ENCODE measurements at regions not wholly inside any gene's neighbourhood (a gene's known extent, or its start where the extent isn't known, plus 50 kb on each side); places are given as distances from the start of the nearest gene placed in this dataset.
"Not testable (repeated sequence)": the region's sequence is repeated elsewhere in the genome, so short reads cannot be mapped to it uniquely, and the experiment has no call there.

DNA sequence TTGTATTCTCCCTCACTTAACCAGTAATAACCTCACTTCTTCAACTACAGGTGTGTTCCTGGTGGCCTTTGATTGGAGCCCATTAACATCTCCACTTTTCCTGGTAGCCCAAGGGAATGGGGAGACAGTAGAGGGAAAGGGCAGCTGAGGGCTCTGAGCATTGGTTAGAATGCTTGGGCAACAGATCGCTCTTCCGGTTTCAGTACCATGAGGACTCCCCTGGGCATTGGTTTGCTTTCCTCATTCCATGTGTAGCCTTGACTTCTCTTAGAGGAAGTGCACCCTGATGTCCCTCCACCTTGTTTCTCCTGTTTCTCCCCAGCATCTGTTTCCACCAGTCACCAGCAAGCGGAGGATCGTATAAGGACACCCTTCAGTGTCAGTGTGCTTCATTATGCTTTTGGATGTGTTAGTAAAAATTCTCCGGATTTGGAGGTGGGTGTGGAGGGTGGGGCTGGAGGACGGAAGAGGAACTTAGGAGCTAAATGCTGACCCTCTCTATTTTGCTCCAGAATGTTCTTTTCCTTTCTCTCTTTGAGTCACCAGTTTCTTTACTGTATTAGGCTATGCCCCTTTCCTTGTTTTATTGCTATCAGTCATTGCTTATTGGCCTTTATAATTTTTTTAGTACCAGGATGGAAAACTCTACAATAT lies 50.6 kb upstream of the ZNG1B start:
- H3K4me2 ChIP-seq; H3K4me3 ChIP-seq; POLR2A ChIA-PET; H3K27ac ChIP-seq; DNase-seq (ENCODE audit: low read depth in 1 of 2, low spot score in 1 of 2); FAIRE-seq; H3K9me3 ChIP-seq; ATAC-seq: not testable (repeated sequence)
- CTCF ChIA-PET: interaction anchor here (1.3 to 2.3 kb wide), 2 partner anchors 186 to 189 kb away, joined by 4 to 9 read pairs; no protein-coding TSS in a partner anchor
- H3K4me1 ChIP-seq: peaks cover 18% of the 10 kb centered on the region; the same call in 2 of the 3 replicates
- WGBS (ENCODE audit: missing lambda C conversion rate): 93% methylated on average over 6 of the region's 6 CpGs

DNA sequence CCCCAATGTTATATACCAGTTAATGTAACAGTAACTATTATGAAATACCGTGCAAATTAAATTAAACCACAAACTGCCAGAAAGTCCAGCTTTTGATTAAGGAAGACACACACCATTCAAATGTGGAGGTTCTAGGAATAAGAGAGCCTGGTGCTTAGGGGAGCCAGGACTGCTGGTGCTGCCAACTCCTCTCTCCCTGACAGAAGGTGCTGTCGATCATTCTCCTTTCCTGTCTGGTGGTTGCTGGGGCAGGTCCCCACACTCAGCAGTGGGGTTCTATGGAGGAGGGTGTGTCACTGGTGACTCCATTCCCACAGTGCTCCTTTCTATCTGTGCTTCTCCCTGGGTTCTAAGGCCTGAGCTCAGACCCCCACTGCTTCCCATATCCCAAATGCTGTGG lies 57.9 kb upstream of the ZNG1B start:
- CTCF ChIA-PET: interaction anchor here (0.7 to 2.6 kb wide), 2 partner anchors 9 to 107 kb away, joined by 3 to 17 read pairs; no protein-coding TSS in a partner anchor
- not testable (repeated sequence) for ATAC-seq

GRCh38 chr2:113376913-113377445 lies 60.5 kb upstream of the ZNG1B start:
- ChIA-PET CTCF (interaction anchor here (1.2 to 2.4 kb wide), 7 partner anchors 13 to 240 kb away, joined by 4 to 14 read pairs (median 6); no protein-coding TSS in a partner anchor), POLR2A (interaction anchor here (1.5 kb wide), 1 partner anchor 178 kb away, joined by 4 read pairs; no protein-coding TSS in a partner anchor)
- 92% methylated on average over 3 of the region's 3 CpGs for WGBS (ENCODE audit: missing lambda C conversion rate)
- no peak overlapping the region for H3K4me2 ChIP-seq
- peaks cover 6% of the 10 kb centered on the region; the same call in 1 of the 3 replicates for H3K4me1 ChIP-seq
- no peak overlapping the region for H3K27ac ChIP-seq
- DNase-seq (ENCODE audit: low read depth in 1 of 2, low spot score in 1 of 2): no peak
- no peaks in the 10 kb centered on the region for H3K9me3 ChIP-seq
- TF ChIP-seq KDM1A (IDR thresholded peaks at IDR 0.05; ENCODE audit: low read depth): no peak
- TF ChIP-seq, protein P1, sequence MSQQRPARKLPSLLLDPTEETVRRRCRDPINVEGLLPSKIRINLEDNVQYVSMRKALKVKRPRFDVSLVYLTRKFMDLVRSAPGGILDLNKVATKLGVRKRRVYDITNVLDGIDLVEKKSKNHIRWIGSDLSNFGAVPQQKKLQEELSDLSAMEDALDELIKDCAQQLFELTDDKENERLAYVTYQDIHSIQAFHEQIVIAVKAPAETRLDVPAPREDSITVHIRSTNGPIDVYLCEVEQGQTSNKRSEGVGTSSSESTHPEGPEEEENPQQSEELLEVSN (IDR thresholded peaks at IDR 0.05; ENCODE audit: borderline replicate concordance, low read depth): no peak
- no peak for TF ChIP-seq EHMT2 (IDR thresholded peaks at IDR 0.05; ENCODE audit: low read depth)
- TF ChIP-seq ZNF302 (CRISPR knock-in tag; IDR thresholded peaks at IDR 0.05): no peak
- TF ChIP-seq TP53 (CRISPR knock-in tag; IDR thresholded peaks at IDR 0.05): no peak
- no peak for TF ChIP-seq RNF2 (IDR thresholded peaks at IDR 0.05; ENCODE audit: borderline replicate concordance, low read depth)
- TF ChIP-seq POLR2AphosphoS2 (conservative IDR thresholded peaks at IDR 0.05; ENCODE audit: low read length): no peak
- no peak for TF ChIP-seq EHF (CRISPR knock-in tag; IDR thresholded peaks at IDR 0.05)
- no peak for TF ChIP-seq HOXB5 (CRISPR knock-in tag; IDR thresholded peaks at IDR 0.05)
- TF ChIP-seq ATOH8 (CRISPR knock-in tag; IDR thresholded peaks at IDR 0.05; ENCODE audit: low read depth): no peak
- FAIRE-seq: no peak
- H3K4me3 ChIP-seq: no peak overlapping the region
- ATAC-seq: no peak

More for the DNA sequence above, 57.9 kb upstream of the ZNG1B start:
- FAIRE-seq; DNase-seq (ENCODE audit: low read depth in 1 of 2, low spot score in 1 of 2); H3K4me3 ChIP-seq; H3K27ac ChIP-seq; POLR2A ChIA-PET; H3K4me2 ChIP-seq; H3K9me3 ChIP-seq: not testable (repeated sequence)
- H3K4me1 ChIP-seq: peaks cover 18% of the 10 kb centered on the region; the same call in 2 of the 3 replicates
- WGBS (ENCODE audit: missing lambda C conversion rate): 97% methylated on average over 2 of the region's 2 CpGs

DNA sequence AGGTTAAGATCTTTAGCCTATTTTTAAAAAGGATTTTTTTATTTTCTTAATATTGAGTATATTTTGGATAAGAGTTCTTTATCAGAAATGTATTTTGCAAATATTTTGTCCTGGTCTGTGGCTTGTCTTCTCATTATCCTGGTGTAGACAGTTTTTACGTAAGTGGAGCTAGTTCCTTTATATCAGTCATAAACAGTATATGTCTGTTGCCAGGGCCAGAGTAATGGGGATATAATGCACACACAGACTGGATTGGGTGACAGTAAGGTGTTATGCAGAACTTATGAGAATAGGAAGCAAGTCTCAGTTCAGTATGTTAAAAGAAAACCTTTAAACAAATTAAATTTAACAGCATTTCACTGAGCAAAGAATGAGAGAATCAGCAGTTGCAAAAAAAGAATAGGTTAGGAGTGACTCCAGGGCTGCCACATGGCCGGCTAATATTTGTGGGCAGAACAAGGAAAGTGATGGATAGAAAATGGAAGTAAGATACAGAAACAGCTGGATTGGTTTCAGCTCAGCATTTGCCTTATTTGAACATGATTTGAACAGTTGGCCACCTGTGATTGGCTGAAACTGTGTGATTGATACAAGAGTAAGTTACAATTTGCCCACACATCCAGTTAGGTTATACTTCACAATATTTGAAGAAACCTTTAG lies 61.1 kb upstream of the ZNG1B start:
- ATAC-seq: no peak
- TF ChIP-seq SMC3 (IDR thresholded peaks at IDR 0.05): no peak
- TF ChIP-seq JUN (IDR thresholded peaks at IDR 0.05): no peak
- no peak for TF ChIP-seq BHLHE40 (IDR thresholded peaks at IDR 0.05; ENCODE audit: low read depth, low read length)
- TF ChIP-seq ELK1 (IDR thresholded peaks at IDR 0.05; ENCODE audit: low read depth, low read length): no peak
- TF ChIP-seq SREBF2 (IDR thresholded peaks at IDR 0.05): no peak
- no peak for TF ChIP-seq ZSCAN20 (CRISPR knock-in tag; IDR thresholded peaks at IDR 0.05)
- TF ChIP-seq, protein P1 (IDR thresholded peaks at IDR 0.05; ENCODE audit: borderline replicate concordance, low read depth): no peak
- TF ChIP-seq ATOH8 (CRISPR knock-in tag; IDR thresholded peaks at IDR 0.05; ENCODE audit: low read depth): no peak
- TF ChIP-seq BCL3 (IDR thresholded peaks at IDR 0.05): no peak
- no peak for TF ChIP-seq FOXS1 (CRISPR knock-in tag; IDR thresholded peaks at IDR 0.05)
- no peak for TF ChIP-seq TFCP2L1 (CRISPR knock-in tag; IDR thresholded peaks at IDR 0.05)
- TF ChIP-seq RCOR1 (IDR thresholded peaks at IDR 0.05; ENCODE audit: low read depth, low read length): no peak
- no peak for TF ChIP-seq CHD2 (IDR thresholded peaks at IDR 0.05; ENCODE audit: low read length, partially characterized antibody)
- POLR2A ChIA-PET: interaction anchor here (1.5 kb wide), 1 partner anchor 177 kb away, joined by 4 read pairs; no protein-coding TSS in a partner anchor
- 93% methylated on average over 2 of the region's 2 CpGs for WGBS (ENCODE audit: missing lambda C conversion rate)
- no peak for DNase-seq (ENCODE audit: low read depth in 1 of 2, low spot score in 1 of 2)
- FAIRE-seq: no peak
- CTCF ChIA-PET: interaction anchor here (0.5 to 2.4 kb wide), 8 partner anchors 14 to 240 kb away, joined by 3 to 14 read pairs (median 6); no protein-coding TSS in a partner anchor
- Histone ChIP-seq H3K4me2 (no peak overlapping the region), H3K9me3 (no peaks in the 10 kb centered on the region), H3K4me3 (no peak overlapping the region), H3K27ac (no peak overlapping the region), H3K4me1 (0 out of 3 replicates have a peak, but pooled peaks cover under 1% of the 10 kb centered on the region)

Data from A549 (cell line).